ENCODE measurements at regions not wholly inside any gene's neighbourhood (a gene's known extent, or its start where the extent isn't known, plus 50 kb on each side); places are given as distances from the start of the nearest gene placed in this dataset.

GRCh38 chr9:86721843-86722705 is 225.2 kb downstream of the GAS1 start:
- H3K4me3 ChIP-seq (ENCODE audit: low read depth, low read length), result no peak overlapping the region
- DNase-seq (ENCODE audit: low read depth), result no peak
- no peak for TF ChIP-seq CTCF (IDR thresholded peaks at IDR 0.05; ENCODE audit: insufficient read depth, low read depth, low read length, missing control alignments)

GRCh38 chr9:86721226-86721781 is 226.0 kb downstream of the GAS1 start:
- H3K4me3 ChIP-seq (ENCODE audit: low read depth, low read length), result no peak overlapping the region
- no peak for DNase-seq (ENCODE audit: low read depth)
- TF ChIP-seq CTCF (IDR thresholded peaks at IDR 0.05; ENCODE audit: insufficient read depth, low read depth, low read length, missing control alignments), result no peak

- H3K4me3 ChIP-seq (ENCODE audit: low read depth, low read length), result no peak overlapping the region
- no peak for DNase-seq (ENCODE audit: low read depth)
- TF ChIP-seq CTCF (IDR thresholded peaks at IDR 0.05; ENCODE audit: insufficient read depth, low read depth, low read length, missing control alignments), result no peak
Measured at GRCh38 chr9:86720639-86721225, 226.6 kb downstream of the GAS1 start.

- DNase-seq (ENCODE audit: low read depth), result no peak
- H3K4me3 ChIP-seq (ENCODE audit: low read depth, low read length), result no peak overlapping the region
- TF ChIP-seq CTCF (IDR thresholded peaks at IDR 0.05; ENCODE audit: insufficient read depth, low read depth, low read length, missing control alignments), result no peak
Measured at GRCh38 chr9:86718388-86719049, 228.8 kb downstream of the GAS1 start.

GRCh38 chr9:86716326-86716922 is 230.9 kb downstream of the GAS1 start:
- DNase-seq (ENCODE audit: low read depth), result no peak
- H3K4me3 ChIP-seq (ENCODE audit: low read depth, low read length), result no peak overlapping the region

More at GRCh38 chr9:86716326-86716922, 230.9 kb downstream of the GAS1 start:
- no peak for TF ChIP-seq CTCF (IDR thresholded peaks at IDR 0.05; ENCODE audit: insufficient read depth, low read depth, low read length, missing control alignments)
